ENCODE measurements at regions not wholly inside any gene's neighbourhood (a gene's known extent, or its start where the extent isn't known, plus 50 kb on each side); places are given as distances from the start of the nearest gene placed in this dataset.

- TF ChIP-seq CTCF (IDR thresholded peaks at IDR 0.05; ENCODE audit: poor library complexity) (no peak), EZH2 (IDR thresholded peaks at IDR 0.05; ENCODE audit: borderline replicate concordance) (no peak), EZH2phosphoT487 (IDR thresholded peaks at IDR 0.05; ENCODE audit: low read depth, severe bottlenecking, unreplicated experiment) (no peak)
Observed at GRCh38 chr13:105804561-105805190, 730.8 kb downstream of the EFNB2 start.

Data from hepatocyte (in vitro differentiated cells).